ENCODE measurements at regions not wholly inside any gene's neighbourhood (a gene's known extent, or its start where the extent isn't known, plus 50 kb on each side); places are given as distances from the start of the nearest gene placed in this dataset.

DNA sequence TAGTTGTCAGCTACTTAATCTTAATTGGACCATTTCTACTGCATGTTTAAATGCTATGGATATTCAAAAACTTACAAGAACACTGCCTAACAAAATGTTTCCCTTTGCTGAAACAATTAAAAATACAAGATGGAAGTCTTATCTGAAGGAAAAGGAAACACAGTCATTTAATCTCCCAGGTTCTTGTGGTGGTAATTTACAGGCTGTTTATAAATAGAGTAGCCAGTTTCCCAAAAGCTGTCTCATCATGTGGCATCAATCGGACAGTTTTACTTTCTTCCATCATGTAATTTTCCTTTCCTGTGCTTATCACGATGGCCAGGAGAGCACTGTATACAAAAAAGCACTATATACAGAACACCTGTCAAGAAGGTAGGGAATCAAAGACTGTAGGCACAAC lies 368.1 kb downstream of the ZEB2 start:
- DNase-seq, result no peak

- DNase-seq, result no peak
These were observed 368.5 kb downstream of the ZEB2 start for GRCh38 chr2:144151405-144151804.

DNA sequence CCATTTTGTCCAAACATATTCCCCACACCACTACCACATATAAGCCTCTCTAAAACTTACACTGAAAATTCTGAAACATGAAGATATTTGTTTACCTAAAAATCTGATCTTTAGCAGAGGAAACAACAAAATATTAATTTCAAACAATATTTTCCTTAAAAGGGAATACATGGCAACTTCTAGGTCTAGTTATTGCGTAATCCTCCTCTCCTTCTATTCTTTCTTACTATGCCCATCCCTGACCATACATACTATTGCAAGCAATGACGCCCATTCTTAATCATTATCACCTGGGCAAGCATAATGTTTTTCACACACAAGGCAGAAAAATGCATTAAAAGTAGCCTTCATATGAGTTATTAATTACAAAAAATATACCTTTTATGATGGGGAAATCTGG lies 372.6 kb downstream of the ZEB2 start:
- no peak for DNase-seq

DNA sequence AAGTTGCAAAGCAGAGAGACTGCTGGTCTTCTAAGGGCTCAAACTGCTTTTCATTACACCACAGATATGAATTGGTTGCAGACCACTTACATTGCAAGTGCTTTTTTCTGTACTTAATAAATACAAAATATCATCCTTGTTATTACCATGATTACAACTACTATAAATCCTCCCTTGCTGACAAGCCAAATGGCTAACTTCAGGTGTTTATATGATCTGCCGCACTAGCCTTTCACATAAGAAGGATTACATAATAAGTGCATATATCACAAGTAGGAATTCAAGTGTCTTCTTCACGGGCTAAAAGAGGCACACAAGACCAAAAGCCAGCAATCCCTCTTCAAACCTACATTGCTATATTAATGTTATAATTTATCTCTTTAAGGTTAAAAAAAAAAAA lies 373.0 kb downstream of the ZEB2 start:
- DNase-seq, result no peak

DNA sequence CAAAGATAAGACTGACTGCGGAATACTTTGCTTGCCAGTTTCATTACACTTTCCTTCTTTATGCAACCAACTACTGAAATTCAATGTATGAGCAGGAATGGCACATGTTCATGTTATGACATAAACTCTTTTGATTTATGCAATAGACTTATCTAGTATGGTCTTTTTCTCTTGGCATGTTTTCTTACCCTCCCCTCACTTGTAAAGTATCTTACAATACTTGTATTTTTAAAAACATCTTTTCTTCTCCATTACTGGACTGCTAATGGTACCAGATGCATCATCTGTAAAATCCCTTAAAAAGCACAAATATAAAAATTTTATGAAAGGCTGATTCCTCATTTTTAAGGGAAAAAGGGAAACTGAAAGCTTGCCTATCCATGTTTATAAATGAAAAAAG lies 373.8 kb downstream of the ZEB2 start:
- no peak for DNase-seq

DNA sequence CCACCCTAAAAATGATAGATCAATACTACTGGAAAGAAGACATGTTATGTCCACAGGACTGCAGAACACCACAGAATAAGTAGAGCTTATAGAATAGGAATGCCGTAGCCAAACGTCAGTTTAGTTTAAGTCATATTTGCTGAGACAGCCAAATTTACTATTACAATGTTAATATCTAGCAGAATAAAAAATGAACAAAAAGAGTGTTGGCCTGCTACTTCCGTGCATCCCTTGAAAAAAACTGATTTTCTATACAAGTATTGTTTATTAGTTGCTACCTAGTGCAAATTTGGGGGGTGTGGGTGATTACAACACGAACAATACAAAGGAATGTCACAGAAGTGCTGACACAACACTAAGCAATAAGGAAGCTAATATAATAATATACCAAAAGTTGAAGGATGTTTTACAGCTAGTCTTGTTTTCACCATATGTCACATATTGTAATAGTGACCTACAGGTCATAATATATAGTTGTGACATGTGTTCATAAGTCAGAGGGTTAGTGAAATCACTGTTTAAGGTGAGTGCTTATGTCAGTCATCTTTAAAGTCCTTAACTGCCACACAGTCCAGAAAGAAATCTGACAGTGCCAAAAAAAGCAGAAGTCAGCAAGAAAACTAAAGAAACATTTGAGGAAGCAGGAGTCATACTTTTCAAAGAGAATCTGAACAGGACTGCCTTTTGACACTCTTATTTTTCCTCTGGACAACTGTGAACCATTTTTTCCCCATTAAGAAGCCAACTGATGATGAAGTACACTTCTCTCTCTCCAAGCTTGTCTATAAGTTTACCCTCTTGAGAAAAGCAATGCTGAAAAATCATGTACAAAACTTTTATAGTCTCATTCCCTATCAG lies 376.4 kb downstream of the ZEB2 start:
- DNase-seq, result no peak

DNA sequence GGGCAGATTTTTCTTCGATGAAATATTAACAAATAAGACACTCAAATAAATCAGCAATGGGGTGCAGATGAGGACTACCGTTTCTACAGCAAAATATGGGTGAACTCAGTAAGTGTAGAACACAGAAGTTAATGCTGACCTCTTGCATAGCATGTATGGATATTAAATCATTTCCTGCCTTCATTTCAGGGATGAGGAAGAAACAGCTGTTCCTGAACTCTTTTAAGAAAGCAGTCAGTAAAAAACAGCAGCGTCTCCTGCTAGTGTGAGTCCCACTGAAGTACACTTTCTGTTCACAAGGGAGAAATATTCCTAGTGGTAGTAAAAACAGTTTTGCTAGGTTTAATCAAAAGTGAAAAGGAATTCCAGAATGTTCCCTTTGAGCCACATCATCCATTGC lies 379.0 kb downstream of the ZEB2 start:
- DNase-seq, result no peak

DNA sequence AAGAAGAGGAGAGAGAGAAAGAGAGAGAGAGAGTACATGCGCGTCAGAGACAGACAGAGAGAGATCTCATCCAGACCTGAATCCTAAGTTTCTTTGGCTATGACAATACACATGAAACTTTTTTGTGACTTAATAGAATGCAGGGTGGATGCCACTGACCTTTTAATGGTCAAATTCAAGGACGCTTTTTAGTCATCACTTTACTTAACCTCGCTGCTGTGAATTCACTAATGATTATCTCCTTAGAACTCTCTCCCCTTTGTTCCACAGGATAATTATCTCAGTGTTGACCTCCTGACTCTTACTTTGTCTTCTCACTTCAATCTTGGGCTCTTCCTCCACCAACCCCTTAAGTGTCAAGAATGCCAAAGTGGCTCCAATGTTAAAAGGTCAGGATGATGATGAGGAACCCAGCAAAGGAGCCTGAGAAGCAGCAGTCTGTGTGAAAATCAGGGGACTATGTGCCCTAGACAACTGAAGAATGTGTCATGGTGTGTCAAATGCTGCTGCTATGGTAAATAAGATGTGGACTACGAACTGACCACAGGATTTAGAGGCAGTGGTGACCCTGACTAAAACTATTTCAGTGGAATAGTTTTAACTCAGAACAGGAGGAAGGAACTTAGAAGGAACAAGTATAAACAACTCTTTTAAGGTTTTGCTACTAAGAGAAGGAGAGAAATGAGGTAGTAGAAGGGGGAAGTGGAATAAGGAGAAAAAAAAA lies 382.1 kb downstream of the ZEB2 start:
- DNase-seq, result no peak

- DNase-seq, result no peak
These were observed 382.6 kb downstream of the ZEB2 start for GRCh38 chr2:144137272-144137671.

- DNase-seq, result no peak
These were observed 383.5 kb downstream of the ZEB2 start for GRCh38 chr2:144136297-144137010.

DNA sequence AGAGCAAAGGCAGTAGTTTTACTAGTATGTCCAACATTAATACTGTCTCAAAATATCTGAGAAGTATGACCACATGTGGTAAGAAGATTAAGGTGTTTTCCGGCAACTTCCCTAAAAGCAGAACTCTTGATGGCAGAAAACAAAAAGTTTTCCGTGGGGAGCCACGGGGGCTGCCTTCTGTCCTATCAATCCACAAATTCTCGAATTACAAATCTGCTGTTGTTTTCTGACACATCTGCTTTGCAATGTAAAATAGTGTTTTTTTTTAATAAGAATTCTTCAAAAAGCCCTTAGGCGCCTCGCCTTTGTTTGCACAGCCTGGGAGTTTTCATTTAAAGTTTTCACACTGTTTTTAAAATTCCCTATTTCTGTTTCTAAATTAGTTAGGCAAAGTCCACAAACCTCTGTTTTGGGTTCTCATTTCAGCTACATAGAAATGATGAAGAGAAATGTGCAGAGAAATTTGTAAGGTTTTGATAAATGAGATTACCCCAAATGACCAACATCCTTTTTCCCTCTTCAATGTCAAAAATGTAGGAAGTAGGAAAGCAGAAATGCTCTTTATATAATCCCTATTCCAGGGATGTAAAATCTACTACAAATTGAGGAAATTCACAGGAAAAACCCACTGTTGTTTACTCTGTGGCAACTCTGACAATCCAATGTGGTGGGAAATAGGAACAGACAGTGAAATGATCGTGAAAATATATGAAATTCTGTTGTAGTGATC lies 385.8 kb downstream of the ZEB2 start:
- no peak for DNase-seq

DNA sequence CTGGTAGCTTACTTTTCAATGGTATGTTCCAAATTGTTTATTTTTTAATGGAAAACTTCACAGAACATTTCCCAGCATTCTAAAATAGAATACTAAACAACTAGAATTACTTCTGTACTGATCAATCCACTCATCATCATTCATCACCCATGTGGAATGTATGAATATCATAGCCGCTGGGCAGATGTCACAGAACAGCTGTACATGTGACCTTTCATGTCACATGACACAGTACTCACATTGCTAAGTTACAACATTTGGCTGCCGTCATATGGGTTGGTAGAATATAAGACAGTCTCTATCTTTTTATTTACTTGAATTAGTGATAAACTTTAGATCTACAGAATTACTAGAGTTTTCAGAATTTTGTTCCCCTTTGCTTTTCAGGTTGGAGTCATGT lies 387.6 kb downstream of the ZEB2 start:
- DNase-seq, result no peak

GRCh38 chr2:144131042-144131441 lies 388.9 kb downstream of the ZEB2 start:
- no peak for DNase-seq

- no peak for DNase-seq
These were observed 389.4 kb downstream of the ZEB2 start for GRCh38 chr2:144130551-144130950.

GRCh38 chr2:144128130-144128746 lies 391.7 kb downstream of the ZEB2 start:
- no peak for DNase-seq

DNA sequence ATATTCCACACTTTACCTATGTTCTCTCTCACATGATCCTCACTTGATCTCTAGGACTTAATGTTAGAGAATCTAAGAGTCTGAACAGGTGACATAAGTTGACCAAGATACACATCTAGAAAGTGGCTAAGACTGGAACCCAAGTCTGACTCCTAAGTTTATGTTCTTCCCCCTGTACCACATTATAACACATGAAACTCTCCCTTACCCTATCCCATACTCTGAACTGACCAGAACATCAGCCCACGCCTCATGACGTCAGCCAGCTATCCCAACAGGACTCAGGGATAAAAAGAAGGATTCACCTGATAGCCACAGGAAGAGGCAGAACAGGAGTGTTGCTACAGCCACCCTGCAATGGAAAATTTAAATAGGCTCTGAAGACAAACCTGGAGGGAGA lies 392.2 kb downstream of the ZEB2 start:
- no peak for DNase-seq

DNA sequence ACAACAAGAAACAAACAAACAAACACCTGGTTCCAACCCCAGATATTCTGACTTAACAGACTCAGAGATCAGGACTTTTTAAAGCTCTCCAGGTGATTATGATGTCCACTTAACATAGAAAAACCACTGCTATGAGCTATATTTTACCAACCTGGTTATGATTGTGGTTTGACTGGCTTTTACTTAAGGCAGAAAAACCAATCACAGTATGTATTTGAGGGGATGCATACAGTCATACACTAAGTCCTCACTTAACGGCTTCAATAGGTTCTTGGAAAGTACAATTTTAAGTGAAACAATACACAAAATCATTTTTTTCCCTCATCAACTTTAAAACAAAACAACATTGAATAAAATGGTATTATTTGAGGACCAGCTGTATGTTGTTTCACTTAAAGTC lies 393.6 kb downstream of the ZEB2 start:
- no peak for DNase-seq

- DNase-seq, result no peak
These were observed 394.2 kb downstream of the ZEB2 start for GRCh38 chr2:144125751-144126150.

DNA sequence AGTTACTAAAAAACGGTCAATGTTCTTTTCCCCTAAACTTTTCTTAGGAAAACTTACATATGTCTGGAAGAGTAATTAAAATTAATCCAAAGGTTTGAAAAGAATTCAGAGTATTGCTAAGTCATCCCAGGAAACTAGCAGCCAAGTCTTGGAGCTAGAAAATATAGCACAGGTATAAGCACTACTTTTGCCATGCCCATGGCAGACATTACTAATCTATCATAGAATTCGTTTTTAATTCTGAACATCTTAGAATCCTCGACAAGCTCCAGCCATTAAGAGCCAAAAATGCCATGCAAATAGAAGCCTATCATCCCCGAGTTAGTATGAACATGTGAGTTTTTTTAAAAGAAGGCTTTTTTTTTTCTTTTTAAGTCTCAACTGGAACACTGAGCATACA lies 395.0 kb downstream of the ZEB2 start:
- DNase-seq, result no peak

GRCh38 chr2:144120487-144120886 lies 399.4 kb downstream of the ZEB2 start:
- DNase-seq, result no peak

GRCh38 chr2:144117086-144117485 lies 402.8 kb downstream of the ZEB2 start:
- no peak for DNase-seq

- DNase-seq, result no peak
These were observed 404.1 kb downstream of the ZEB2 start for GRCh38 chr2:144115739-144116291.

Measured in activated gamma-delta T cell (primary cell).